ENCODE measurements at regions not wholly inside any gene's neighbourhood (a gene's known extent, or its start where the extent isn't known, plus 50 kb on each side); places are given as distances from the start of the nearest gene placed in this dataset.

DNA sequence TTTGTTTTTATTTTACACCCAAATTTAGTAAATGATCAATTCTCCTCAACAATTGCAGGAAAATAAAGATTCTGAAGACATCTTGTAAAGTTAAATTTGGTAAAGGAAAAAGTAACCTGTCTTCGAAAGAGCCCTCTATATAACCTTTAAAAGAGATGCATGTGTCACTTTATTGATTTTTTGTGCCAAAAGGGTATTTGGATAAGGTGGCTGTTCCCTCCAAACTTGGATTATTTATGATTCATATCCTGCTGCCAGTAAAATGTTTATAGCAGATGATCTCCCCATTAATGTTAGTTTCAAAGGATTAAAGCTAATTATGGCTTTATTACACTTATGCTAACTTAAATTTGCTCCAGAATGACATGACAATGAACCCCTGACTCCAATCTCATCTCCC is 98.8 kb downstream of the DUSP6 start:
- no peak for DNase-seq

GRCh38 chr12:89252284-89252683 is 100.0 kb downstream of the DUSP6 start:
- DNase-seq, result no peak

GRCh38 chr12:89251342-89252271 is 100.7 kb downstream of the DUSP6 start:
- no peak for DNase-seq

DNA sequence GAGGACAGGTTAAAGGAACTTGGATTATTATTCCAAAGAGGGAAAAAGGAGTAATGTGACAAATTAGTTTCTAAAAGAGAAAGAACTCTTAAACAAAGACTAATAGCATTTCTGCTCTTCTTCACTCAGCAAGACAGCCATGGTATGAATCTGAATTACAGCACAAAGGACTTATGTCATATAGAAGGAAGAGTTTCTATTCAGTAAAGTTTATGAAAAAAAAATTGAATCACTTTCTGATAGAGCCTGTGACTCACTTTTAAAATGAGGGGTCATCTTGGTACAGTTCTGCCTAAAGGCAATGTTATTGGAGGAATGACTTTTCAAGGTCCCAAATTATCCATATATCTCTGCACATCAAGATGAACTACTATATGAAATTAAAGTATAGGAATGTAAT is 101.7 kb downstream of the DUSP6 start:
- DNase-seq, result no peak

- DNase-seq, result no peak
These were observed 102.1 kb downstream of the DUSP6 start for GRCh38 chr12:89250213-89250612.

GRCh38 chr12:89247967-89248366 is 104.3 kb downstream of the DUSP6 start:
- no peak for DNase-seq

- no peak for DNase-seq
These were observed 104.8 kb downstream of the DUSP6 start for GRCh38 chr12:89247541-89247942.

DNA sequence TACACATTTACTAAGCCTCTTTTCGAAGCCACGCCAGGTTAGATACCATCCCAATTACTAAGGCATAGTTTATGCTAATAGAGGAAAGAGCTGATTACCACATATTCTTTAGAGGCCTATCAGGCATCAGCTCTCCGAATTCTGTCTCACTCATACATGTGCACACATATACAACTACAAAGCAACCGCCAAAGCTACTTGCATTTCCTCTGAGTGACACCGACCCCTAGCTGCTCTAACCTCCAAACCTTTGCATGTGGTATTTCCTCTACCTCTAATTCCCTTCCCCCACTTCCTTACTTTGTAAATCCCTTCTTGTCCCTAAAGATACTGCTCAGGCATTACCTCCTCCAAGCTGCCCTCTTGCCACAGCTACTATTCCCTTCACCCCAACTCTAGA is 107.2 kb downstream of the DUSP6 start:
- DNase-seq, result no peak

- no peak for DNase-seq
These were observed 107.8 kb downstream of the DUSP6 start for GRCh38 chr12:89244536-89244935.

- no peak for DNase-seq
These were observed 108.5 kb downstream of the DUSP6 start for GRCh38 chr12:89243771-89244170.

GRCh38 chr12:89239534-89239933 is 112.8 kb downstream of the DUSP6 start:
- DNase-seq, result no peak

- DNase-seq, result no peak
These were observed 113.7 kb downstream of the DUSP6 start for GRCh38 chr12:89238593-89238992.

DNA sequence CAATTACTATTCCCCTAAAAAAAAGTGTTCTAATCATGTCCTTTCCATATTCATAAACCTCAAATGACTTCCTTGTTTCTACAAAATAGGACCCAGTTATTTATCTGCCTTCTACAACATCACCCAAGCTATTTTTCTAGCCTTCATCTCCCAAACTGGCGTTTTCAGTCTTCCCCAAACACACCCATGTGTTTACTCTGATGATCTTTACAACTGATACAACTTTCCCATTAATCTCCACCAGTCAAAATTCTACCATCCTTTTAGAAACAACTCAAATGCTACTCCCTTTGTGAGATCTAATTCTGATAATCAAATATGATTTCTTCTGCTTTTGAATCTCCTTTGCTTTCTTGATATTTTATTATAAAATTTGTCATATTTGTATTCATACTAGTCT is 114.5 kb downstream of the DUSP6 start:
- no peak for DNase-seq

- DNase-seq, result no peak
These were observed 115.4 kb downstream of the DUSP6 start for GRCh38 chr12:89236748-89237383.

DNA sequence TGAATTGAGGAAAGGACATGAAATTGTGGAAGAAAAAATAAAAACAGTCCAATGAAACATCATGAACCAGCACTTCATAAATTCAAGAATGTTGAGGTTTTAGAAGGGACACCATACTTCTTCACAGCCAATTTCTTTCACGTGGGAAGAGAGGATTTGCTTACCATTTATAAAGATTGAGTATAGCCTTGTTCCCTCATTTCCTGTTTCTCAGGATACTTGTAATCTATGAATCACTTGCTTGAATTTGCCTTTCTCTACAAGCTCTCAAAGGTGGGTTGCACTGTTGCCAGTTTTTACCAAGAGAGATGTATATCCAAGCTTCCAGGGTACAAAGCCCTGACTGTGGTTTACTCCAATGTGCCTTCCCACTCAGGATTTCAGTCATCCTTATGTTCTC is 116.1 kb downstream of the DUSP6 start:
- DNase-seq, result no peak

GRCh38 chr12:89235189-89235993 is 116.9 kb downstream of the DUSP6 start:
- DNase-seq, result no peak

- DNase-seq, result no peak
These were observed 117.8 kb downstream of the DUSP6 start for GRCh38 chr12:89234324-89235114.

DNA sequence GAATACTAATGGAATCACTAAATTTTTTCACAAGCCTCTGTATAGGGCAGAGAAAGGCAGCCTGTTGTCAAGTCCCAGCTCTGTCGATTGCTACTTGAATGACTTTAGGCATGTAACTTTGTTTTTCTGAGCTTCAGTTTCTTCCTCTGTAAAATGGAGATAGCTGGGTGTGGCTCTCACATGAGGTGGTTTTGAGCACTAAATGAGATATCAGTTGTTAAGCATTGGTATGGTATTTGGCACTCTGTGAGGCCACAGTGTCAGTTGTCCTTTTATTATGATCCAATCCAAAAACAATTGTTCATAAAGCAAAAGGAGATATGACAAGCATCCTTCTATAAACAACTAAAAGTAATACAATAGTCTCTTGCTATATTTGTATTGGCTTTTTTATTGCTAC is 120.6 kb downstream of the DUSP6 start:
- no peak for DNase-seq

GRCh38 chr12:89230376-89231315 is 121.7 kb downstream of the DUSP6 start:
- DNase-seq, result no peak

DNA sequence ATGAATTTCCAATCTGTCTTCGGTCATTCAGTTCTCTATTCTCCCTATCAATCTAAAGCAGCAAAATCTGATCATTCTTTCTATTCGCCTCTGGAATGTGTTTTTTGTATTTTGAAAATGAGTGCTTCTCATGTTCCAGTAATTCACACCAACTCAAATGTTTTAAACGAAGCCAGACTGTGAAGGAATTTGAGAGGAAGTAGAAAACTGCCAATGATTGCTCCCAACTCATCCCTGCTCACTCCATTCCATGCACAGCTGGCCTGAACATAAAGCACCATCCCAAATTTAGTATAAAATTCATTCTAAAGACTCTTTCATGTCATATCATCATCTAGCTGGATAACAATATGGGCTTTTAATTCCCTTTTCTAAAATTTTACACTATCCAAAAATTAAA is 123.8 kb downstream of the DUSP6 start:
- no peak for DNase-seq

DNA sequence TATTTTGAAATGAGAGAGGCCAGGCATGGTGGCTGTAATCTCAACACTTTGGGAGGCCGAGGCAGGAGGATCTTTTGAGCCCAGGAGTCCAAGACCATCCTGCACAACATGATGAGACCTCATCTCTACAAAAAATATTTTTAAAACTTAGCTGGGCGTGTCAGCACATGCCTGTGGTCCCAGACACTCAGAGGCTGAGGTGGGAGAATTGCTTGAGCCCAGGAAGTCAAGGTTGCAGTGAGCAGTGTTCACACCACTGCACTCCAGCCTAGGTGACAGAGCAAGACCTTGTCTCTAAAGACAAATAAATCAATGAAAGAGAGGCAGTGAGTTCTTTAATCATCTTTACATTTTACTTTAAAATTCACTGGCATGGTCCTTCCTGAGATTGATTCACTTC is 124.5 kb downstream of the DUSP6 start:
- DNase-seq, result no peak

All from NCI-H2171 (cell line).